Keratinocyte (primary cell): ENCODE measurements at regions not wholly inside any gene's neighbourhood (a gene's known extent, or its start where the extent isn't known, plus 50 kb on each side); places are given as distances from the start of the nearest gene placed in this dataset.

Experiments used
- DNase-seq: peaks from one replicate; pipeline ENCODE4 v3.0.0-alpha.2; 2011; ENCODE audit warnings: low read depth, missing footprints, low spot score
- FAIRE-seq: peaks from 2 replicates; lab custom pipeline; 2011; peaks lifted over from hg19 to GRCh38; lab: Jason Lieb, UNC
- H2AFZ ChIP-seq: 2 replicates; pipeline ENCODE4 v1.6.0; 2012; ENCODE audit warnings: low read length, control low read depth, inconsistent platforms; ENCODE audit not compliant: control insufficient read depth
- H3K27ac ChIP-seq: 2 replicates; pipeline ENCODE4 v1.5.1; 2011; ENCODE audit warnings: low read length; ENCODE audit not compliant: control insufficient read depth, insufficient read depth
- H3K27me3 ChIP-seq: 3 replicates; pipeline ENCODE4 v1.6.0; 2011; ENCODE audit warnings: low read length; ENCODE audit not compliant: control insufficient read depth, insufficient read depth; ENCODE audit errors: extremely low read depth
- H3K36me3 ChIP-seq, 2 experiments: 2 replicates in 1 of 2; 3 replicates in 1 of 2; pipeline ENCODE4 v1.5.1; 2011; ENCODE audit warnings: low read length in 2 of 2, mild to moderate bottlenecking in 1 of 2; ENCODE audit not compliant: control insufficient read depth in 2 of 2, insufficient read depth in 2 of 2; ENCODE audit errors: extremely low read depth in 1 of 2
- H3K4me1 ChIP-seq: 3 replicates; pipeline ENCODE4 v1.5.1; 2011; ENCODE audit warnings: low read length; ENCODE audit not compliant: control insufficient read depth, insufficient read depth; ENCODE audit errors: extremely low read depth
- H3K4me2 ChIP-seq: 3 replicates; pipeline ENCODE4 v1.6.0; 2011; ENCODE audit warnings: low read depth, low read length; ENCODE audit not compliant: control insufficient read depth, insufficient read depth; ENCODE audit errors: extremely low read depth
- H3K4me3 ChIP-seq, 3 experiments: fragments of 200-600 bp in 1 of 3; sonication (generic) in 1 of 3; 2 replicates in 2 of 3; 3 replicates in 1 of 3; pipeline ENCODE4 v1.5.1; 2011 to 2016; ENCODE audit warnings: low read length in 3 of 3, mild to moderate bottlenecking in 3 of 3, control low read depth in 2 of 3, inconsistent platforms in 1 of 3, low read depth in 1 of 3, mixed read lengths in 1 of 3, mixed run types in 1 of 3, moderate library complexity in 1 of 3; ENCODE audit not compliant: control insufficient read depth in 2 of 3, insufficient read depth in 2 of 3; ENCODE audit errors: extremely low read depth in 1 of 3
- H3K79me2 ChIP-seq: 2 replicates; pipeline ENCODE4 v1.6.0; 2012; ENCODE audit warnings: low read length; ENCODE audit not compliant: control insufficient read depth, insufficient read depth
- H3K9ac ChIP-seq: 3 replicates; pipeline ENCODE4 v1.6.0; 2011; ENCODE audit warnings: low read length; ENCODE audit not compliant: control insufficient read depth, insufficient read depth; ENCODE audit errors: extremely low read depth
- H3K9me1 ChIP-seq: 3 replicates; pipeline ENCODE4 v1.6.0; 2011; ENCODE audit warnings: low read length; ENCODE audit not compliant: control insufficient read depth, insufficient read depth; ENCODE audit errors: extremely low read depth
- H3K9me3 ChIP-seq: 2 replicates; pipeline ENCODE4 v1.5.1; 2012; ENCODE audit warnings: low read depth, low read length; ENCODE audit not compliant: control insufficient read depth
- H4K20me1 ChIP-seq: 3 replicates; pipeline ENCODE4 v1.6.0; 2011; ENCODE audit warnings: low read length; ENCODE audit not compliant: control insufficient read depth, insufficient read depth; ENCODE audit errors: extremely low read depth
- CTCF ChIP-seq, 3 experiments: IDR thresholded peaks in 1 of 3; conservative IDR thresholded peaks in 1 of 3; optimal IDR thresholded peaks in 1 of 3; 2 replicates in 2 of 3; 3 replicates in 1 of 3; pipeline versions ENCODE3 to v1.5.1; 2011; ENCODE audit warnings: low read length in 3 of 3, mild to moderate bottlenecking in 3 of 3, moderate library complexity in 2 of 3, control low read depth in 1 of 3, inconsistent platforms in 1 of 3; ENCODE audit not compliant: insufficient read depth in 2 of 3; ENCODE audit errors: extremely low read depth in 1 of 3
- EZH2 ChIP-seq: IDR thresholded peaks from one replicate; pipeline ENCODE4 v1.6.1; 2012; ENCODE audit warnings: inconsistent platforms, mild to moderate bottlenecking, low read length, moderate library complexity
- dilution Hi-C: fragments of 300-500 bp; cut with MboI; formaldehyde crosslinking; loops from one replicate; pipeline ENCODE4 v1.7.0; 2020; ENCODE audit warnings: low sequenced_read_pairs; ENCODE audit not compliant: extremely low pct_ligation_motif_present

- H3K4me2 ChIP-seq: no peak overlapping the region
- no peaks in the 10 kb centered on the region for H3K4me1 ChIP-seq
- H3K9me1 ChIP-seq: no peaks in the 10 kb centered on the region
- no peak overlapping the region for H3K4me3 ChIP-seq
- H2AFZ ChIP-seq: no peak overlapping the region
- H3K27me3 ChIP-seq: no peaks in the 10 kb centered on the region
- no peaks in the 10 kb centered on the region for H3K36me3 ChIP-seq
- no peaks in the 10 kb centered on the region for H4K20me1 ChIP-seq
- H3K79me2 ChIP-seq: no peaks in the 10 kb centered on the region
- dilution Hi-C loops: no loop called here
- no peak for TF ChIP-seq CTCF (optimal IDR thresholded peaks at IDR 0.05 in 1 of 3, IDR thresholded peaks at IDR 0.05 in 1 of 3, conservative IDR thresholded peaks at IDR 0.05 in 1 of 3; ENCODE audit: extremely low read depth in 1 of 3, insufficient read depth in 2 of 3, low read length in 3 of 3)
- no peak for TF ChIP-seq EZH2
- no peaks in the 10 kb centered on the region for H3K9me3 ChIP-seq
- H3K9ac ChIP-seq: no peak overlapping the region
- DNase-seq: no peak
- no peak overlapping the region for H3K27ac ChIP-seq
- FAIRE-seq: no peak
These were observed 118.0 kb downstream of the TBX5 start for GRCh38 chr12:114287821-114288525.

DNA sequence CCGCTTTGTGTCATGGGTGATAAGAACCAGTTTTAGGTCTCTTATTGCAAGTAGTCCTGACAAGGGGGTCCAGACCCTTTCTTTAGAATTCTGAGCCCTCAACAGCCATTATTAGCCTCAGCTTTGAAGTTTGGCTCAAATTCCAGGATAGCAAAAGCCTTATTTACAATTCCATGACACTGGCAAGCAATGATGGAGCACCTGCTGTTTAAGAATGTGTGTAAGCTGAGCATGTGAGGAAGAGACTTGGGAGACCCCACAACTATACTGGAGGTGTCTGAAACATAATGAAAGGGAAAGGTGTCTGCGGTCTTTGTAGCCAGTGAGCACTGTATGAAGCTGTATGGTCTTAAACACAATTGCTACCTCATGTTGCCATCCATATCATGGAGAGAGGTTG is 119.8 kb downstream of the TBX5 start:
- H2AFZ ChIP-seq: no peak overlapping the region
- H3K9ac ChIP-seq: no peak overlapping the region
- H3K79me2 ChIP-seq: no peaks in the 10 kb centered on the region
- dilution Hi-C loops: no loop called here
- no peaks in the 10 kb centered on the region for H3K4me1 ChIP-seq
- no peak overlapping the region for H3K27ac ChIP-seq
- no peak for TF ChIP-seq EZH2
- TF ChIP-seq CTCF (optimal IDR thresholded peaks at IDR 0.05 in 1 of 3, IDR thresholded peaks at IDR 0.05 in 1 of 3, conservative IDR thresholded peaks at IDR 0.05 in 1 of 3; ENCODE audit: extremely low read depth in 1 of 3, insufficient read depth in 2 of 3, low read length in 3 of 3): no peak
- no peaks in the 10 kb centered on the region for H4K20me1 ChIP-seq
- DNase-seq: no peak
- no peaks in the 10 kb centered on the region for H3K36me3 ChIP-seq
- no peak overlapping the region for H3K4me2 ChIP-seq
- no peaks in the 10 kb centered on the region for H3K9me1 ChIP-seq
- no peaks in the 10 kb centered on the region for H3K27me3 ChIP-seq
- H3K9me3 ChIP-seq: no peaks in the 10 kb centered on the region
- no peak overlapping the region for H3K4me3 ChIP-seq
- FAIRE-seq: no peak
